ENCODE measurements at regions not wholly inside any gene's neighbourhood (a gene's known extent, or its start where the extent isn't known, plus 50 kb on each side); places are given as distances from the start of the nearest gene placed in this dataset.

DNA sequence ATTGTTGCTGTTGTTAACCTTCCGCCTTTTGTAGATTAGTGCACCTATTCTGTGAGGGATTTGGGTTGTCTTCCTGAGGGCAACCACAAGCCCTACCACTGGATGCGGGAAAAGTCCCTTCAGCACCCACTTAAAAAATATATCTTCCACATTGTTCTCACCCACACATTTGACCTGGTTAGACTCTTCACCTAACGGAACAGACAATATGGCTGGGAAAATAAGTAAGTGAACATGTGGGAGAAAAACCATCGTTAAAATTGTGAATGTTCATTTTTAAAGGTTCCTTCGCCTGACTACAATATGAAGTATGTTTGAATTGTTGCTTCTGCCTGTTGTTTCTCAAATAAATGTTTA lies 72.0 kb upstream of the MPEG1 start:
- TF ChIP-seq, protein P1, sequence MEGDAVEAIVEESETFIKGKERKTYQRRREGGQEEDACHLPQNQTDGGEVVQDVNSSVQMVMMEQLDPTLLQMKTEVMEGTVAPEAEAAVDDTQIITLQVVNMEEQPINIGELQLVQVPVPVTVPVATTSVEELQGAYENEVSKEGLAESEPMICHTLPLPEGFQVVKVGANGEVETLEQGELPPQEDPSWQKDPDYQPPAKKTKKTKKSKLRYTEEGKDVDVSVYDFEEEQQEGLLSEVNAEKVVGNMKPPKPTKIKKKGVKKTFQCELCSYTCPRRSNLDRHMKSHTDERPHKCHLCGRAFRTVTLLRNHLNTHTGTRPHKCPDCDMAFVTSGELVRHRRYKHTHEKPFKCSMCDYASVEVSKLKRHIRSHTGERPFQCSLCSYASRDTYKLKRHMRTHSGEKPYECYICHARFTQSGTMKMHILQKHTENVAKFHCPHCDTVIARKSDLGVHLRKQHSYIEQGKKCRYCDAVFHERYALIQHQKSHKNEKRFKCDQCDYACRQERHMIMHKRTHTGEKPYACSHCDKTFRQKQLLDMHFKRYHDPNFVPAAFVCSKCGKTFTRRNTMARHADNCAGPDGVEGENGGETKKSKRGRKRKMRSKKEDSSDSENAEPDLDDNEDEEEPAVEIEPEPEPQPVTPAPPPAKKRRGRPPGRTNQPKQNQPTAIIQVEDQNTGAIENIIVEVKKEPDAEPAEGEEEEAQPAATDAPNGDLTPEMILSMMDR (IDR thresholded peaks at IDR 0.05; ENCODE audit: poor library complexity): no peak
- TF ChIP-seq EZH2 (IDR thresholded peaks at IDR 0.05; ENCODE audit: borderline replicate concordance) (no peak), EZH2phosphoT487 (IDR thresholded peaks at IDR 0.05; ENCODE audit: low read depth, severe bottlenecking, unreplicated experiment) (no peak)
